ENCODE measurements at regions not wholly inside any gene's neighbourhood (a gene's known extent, or its start where the extent isn't known, plus 50 kb on each side); places are given as distances from the start of the nearest gene placed in this dataset.

DNA sequence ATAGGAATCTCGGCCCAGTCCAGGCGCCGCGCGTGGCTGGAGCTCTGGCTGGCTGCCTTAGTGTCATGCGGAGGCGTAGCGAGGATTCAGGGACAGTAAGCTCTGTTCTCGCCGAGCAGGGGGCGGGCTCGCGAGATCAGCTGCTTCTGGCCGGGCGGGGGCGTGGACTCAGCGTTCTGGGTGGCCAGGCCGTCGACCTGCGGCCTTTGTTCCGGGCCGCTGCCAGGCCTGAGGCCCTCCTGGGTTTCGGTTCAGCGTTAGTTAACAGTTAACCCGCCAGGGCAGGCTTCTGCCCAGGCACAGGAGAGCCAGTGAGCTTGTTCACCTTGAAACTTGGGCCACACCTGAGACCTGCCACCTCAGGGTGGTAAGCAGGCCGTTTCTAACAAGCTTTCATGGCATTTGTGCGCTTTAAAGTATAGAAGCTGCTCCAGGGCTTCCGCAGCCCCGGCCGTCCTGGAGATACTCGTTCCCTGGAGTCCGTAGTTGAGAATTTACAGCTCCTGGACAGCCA, 332.2 kb upstream of the SGCG start:
- TF ChIP-seq CTCF (IDR thresholded peaks at IDR 0.05) = no peak
- no peak for TF ChIP-seq POLR2AphosphoS5 (IDR thresholded peaks at IDR 0.05)
- TF ChIP-seq EP300 (IDR thresholded peaks at IDR 0.05) = no peak
- TF ChIP-seq POLR2A (IDR thresholded peaks at IDR 0.05) = no peak
